ENCODE measurements at regions not wholly inside any gene's neighbourhood (a gene's known extent, or its start where the extent isn't known, plus 50 kb on each side); places are given as distances from the start of the nearest gene placed in this dataset.
A peak's percentile ranks its signal among the peaks of the same experiment; 100 is the strongest.
"Not testable (repeated sequence)": the region's sequence is repeated elsewhere in the genome, so short reads cannot be mapped to it uniquely, and the experiment has no call there.

GRCh38 chr7:24134535-24134934 lies 149.5 kb upstream of the NPY start:
- DNase-seq (ENCODE audit: low read depth in 2 of 2): no peak

DNA sequence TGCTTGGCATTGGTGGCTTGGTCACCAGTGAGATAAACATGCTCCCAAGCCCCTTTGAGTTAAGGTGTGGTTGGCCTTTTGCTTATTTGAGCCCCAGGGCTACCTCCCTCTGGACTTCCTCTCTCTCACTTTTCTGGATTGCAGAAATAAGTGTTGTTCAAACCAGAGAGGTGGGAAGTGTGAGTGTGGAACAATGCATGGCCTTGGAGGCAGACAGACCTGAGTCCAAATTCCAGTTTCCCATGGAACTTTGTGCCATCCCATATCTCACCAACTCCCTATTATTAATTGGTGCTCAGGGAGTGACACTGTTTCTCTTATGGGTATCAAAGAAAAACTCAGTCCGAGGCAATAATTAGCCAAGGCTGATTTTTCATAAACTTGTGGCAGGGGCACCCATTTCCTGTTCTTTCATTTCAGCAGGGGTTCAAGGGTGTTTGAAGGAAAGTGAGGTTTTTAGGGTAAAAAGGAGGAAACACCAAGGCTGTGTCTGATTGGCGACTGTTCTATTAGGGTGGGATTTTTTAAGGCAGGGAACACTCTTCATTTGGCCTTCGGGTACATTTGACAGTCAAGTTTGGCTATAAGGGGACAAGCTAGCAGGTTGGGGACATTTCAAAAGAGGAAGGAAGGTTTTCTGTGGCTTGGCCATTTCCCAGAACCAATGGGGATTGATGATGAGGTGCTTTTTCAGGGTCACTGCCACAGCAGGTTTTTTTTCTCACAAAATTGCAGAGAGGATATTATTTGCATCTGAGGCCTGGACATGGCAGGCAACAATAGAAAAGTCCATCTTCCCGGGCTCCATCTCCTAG lies 148.8 kb upstream of the NPY start:
- no peak for DNase-seq (ENCODE audit: low read depth in 2 of 2)

DNA sequence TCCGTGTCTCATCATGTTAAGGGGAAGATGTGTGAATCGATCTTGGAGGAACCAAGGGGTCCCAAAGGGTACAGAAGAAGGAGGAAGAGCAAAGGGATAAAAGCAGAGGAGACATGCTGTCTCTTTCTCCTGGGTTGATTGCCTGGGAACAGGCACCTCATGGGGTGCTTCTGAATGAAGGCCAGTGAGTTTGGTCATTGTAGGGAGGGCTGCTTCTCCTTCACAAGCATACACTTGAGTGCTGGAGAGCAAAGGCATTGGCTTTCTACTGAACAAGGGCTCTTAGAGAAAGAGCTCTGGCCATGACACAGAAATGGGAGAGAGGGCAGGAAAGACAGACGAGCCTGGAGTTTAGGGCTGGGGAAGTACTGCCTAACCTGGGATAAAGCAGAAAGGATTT lies 146.7 kb upstream of the NPY start:
- DNase-seq (ENCODE audit: low read depth in 2 of 2): no peak

DNA sequence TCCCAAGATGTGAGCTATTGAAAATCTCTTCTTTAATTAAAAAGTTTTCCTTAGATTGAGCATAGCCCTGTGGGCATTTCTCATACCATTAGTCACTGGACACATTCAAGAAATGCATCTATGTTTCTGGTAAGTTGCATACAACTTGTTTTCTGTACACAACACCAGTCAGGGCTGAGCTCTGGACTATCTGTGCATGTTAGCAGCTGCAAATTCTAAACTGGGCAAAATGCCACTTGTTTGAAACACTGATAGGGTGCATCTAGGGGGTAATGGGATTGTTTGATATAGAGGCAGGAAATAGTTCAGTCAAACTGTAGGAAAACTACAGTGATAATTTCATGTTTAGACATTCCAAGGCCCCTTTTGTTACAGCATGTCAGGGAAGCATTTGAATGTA lies 145.6 kb upstream of the NPY start:
- DNase-seq (ENCODE audit: low read depth in 2 of 2): no peak

DNA sequence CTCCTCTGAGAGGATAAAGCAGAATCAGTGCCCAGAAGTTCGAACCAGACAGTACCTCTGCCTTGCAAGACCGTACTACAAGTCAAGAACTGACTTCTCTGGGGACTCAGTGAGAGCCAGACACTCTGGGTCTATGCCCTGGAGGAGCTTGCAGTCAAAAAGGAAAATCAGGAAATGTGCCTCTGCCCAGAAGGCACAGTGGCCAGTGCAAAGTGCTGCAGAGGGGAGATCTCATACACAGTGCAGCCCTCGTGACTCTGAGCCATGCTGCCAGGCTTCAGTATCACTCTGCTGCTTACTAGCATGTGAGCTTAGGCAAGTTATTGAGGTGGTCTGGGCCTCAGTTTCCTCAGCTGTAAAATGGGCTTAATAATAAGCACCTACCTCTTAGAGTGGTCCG lies 144.0 kb upstream of the NPY start:
- no peak for DNase-seq (ENCODE audit: low read depth in 2 of 2)

GRCh38 chr7:24141874-24142509 lies 142.0 kb upstream of the NPY start:
- DNase-seq (ENCODE audit: low read depth in 2 of 2): no peak

DNA sequence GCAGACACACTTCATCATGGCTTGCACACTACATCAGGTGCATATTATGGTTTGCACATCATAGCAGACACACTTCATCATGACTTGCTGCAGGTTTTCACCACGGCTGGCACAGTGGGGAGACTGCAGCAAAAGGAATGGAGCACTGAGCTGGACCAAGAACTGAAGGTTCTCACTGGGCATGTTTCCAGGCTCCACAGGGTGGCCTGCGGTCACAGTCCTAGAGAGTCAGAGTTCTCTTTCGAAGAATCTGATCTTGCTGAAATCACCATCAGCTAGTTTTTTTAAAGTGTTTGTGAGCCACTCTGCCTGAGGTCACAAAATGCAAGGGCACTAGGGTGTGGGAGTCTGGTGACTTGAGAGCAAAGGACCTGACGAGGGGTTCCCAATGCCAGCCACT lies 140.4 kb upstream of the NPY start:
- DNase-seq (ENCODE audit: low read depth in 2 of 2): no peak

DNA sequence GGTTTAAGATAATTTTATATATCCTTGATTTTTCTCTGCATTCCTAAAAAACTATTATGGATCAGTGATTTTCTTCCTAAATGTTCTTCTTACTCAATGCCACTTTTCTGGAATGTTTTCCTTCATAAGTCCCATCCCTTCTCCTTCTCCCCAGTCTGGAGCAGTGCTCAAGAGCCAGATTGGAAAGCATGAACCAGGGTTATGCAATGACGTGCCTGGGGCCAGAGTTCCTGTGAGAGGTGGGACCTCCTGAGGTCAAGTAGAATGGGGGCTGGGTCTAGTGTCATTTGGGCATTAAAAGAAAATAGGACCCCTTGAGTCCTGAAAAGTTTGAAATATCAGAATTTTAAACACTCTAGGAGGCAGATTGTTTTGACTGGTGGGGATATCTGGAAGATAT lies 132.0 kb upstream of the NPY start:
- no peak for DNase-seq (ENCODE audit: low read depth in 2 of 2)

DNA sequence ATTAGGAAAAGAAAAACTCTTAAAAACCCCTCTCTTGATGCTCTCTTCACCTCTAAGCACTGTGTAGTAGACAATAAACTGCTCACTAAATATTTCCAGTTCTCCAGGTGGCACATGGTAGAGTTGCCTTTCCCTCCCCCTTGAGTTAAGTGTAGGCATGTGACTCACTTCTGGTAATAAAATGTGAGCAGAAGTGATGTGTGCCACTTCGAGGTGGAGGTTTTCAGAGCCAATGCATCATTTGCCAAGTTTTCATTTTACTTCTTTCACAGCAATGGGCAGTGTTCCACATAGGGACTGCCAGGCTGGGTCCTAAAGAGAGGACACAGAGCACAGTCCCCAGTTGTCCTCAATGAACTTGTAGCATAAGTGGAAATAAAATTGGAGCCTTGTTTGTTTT lies 131.6 kb upstream of the NPY start:
- no peak for DNase-seq (ENCODE audit: low read depth in 2 of 2)

GRCh38 chr7:24152877-24153472 lies 131.0 kb upstream of the NPY start:
- no peak for DNase-seq (ENCODE audit: low read depth in 2 of 2)

DNA sequence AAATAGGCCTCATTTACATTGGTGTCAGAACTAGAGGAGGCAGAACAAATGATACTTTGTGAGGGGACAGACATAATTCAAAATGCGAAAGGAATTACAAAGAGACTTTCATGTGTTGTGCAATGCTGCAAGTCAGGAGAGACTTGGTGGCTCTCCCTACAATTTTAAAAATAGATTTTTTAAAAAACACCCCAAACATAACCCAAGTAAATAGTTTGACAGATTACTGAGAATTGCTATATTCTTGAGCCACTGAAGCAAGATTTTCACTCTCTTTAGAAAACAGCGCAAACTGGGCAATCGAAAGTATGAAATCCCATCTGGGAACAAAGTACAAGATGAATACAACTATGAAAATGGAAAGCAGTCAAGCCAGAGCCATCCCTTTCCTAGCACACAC lies 126.3 kb upstream of the NPY start:
- no peak for DNase-seq (ENCODE audit: low read depth in 2 of 2)

DNA sequence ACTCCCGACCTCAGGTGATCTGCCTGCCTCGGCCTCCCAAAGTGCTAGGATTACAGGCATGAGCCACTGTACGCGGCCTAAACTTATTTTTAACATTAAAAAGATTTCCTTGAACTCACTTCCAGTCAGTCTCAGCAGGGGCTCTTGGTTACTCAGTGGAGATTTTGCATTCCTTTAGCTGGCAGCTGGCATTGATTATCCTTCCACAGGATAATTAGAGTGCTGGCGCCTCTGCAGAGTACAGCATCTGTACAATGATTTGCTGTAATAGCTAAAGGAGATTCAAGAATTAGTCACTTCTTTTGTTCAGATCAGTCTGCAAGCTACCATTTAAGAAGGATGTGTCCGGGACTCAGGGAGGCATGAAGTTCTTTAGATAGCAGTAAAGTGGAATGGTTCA lies 125.0 kb upstream of the NPY start:
- peak; percentile 71 to 73 for DNase-seq (ENCODE audit: low read depth in 2 of 2)

DNA sequence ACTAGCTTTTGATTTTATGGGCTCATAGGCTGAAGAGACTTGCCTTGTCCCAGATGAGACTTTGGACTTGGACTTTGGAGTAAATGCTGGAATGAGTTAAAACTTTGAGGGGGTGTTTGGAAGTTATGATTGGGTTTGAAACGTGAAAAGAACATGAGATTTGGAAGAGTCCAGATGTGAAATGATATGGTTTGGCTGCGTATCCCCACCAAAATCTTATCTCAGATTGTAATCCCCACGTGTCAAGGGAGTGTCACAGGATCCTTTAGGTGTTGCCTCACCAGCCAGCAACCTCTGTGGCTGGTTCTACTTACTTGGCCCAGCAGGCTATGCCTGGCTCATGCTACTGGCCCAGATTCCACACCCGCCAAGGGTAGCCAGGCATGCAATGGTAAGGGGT lies 119.6 kb upstream of the NPY start:
- no peak for DNase-seq (ENCODE audit: low read depth in 2 of 2)

DNA sequence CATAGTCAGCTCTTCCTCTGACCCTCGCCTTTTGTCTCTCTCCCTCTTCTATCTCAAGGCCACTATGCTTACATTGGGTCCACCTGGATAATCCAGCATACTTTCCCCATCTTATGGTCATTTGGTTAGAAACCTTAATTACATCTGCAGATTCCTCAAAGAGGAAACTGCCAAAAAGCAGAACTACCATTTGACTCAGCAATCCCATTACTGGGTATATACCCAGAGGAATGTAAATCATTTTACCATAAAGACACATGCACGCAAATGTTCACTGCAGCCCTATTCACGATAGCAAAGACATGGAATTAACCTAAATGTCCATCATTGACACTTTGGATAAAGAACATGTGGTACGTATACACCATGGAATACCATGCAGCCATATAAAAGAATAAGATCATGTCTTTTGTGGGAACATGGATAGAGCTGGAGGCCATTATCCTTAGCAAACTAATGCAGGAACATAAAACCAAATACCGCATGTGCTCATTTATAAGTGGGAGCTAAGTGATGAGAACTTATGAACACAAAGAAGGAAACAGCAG lies 114.8 kb upstream of the NPY start:
- no peak for DNase-seq (ENCODE audit: low read depth in 2 of 2)

DNA sequence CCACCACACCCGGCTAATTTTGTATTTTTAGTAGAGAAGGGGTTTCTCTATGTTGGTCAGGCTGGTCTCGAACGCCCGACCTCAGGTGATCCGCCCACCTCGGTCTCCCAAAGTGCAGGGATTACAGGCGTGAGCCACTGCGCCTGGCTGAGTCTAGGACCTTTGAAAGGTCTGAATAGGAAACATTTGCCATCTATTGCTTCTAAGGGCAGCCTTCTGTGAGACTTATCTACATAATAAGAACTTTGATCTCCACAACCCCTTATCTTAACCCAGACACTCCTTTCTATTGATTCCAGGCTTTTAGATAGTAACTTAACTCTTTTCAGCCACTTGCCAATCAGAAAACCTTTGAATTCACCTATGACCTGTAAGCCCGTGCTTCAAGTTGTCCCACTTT lies 112.0 kb upstream of the NPY start:
- not testable (repeated sequence) for DNase-seq (ENCODE audit: low read depth in 2 of 2)

DNA sequence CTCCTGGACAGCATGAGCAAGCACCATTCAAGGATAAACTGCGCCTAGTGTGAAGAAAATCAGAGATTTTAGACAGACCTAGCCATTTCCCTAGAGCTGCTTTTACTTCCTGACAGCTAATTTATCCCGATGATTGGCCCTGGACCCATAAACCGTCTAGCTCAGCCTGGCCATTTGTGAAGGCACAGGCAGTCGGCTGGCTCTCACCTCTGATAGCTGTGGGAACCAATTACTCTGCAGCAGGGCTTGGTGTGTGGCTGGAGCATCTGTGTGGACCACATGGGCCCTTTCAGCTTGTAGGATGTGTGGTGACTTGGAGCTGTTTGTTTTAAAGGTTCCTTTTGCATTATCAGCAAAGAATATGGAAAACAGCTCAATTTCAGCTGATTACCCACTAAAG lies 111.1 kb upstream of the NPY start:
- no peak for DNase-seq (ENCODE audit: low read depth in 2 of 2)

GRCh38 chr7:24175603-24176002 lies 108.4 kb upstream of the NPY start:
- no peak for DNase-seq (ENCODE audit: low read depth in 2 of 2)

DNA sequence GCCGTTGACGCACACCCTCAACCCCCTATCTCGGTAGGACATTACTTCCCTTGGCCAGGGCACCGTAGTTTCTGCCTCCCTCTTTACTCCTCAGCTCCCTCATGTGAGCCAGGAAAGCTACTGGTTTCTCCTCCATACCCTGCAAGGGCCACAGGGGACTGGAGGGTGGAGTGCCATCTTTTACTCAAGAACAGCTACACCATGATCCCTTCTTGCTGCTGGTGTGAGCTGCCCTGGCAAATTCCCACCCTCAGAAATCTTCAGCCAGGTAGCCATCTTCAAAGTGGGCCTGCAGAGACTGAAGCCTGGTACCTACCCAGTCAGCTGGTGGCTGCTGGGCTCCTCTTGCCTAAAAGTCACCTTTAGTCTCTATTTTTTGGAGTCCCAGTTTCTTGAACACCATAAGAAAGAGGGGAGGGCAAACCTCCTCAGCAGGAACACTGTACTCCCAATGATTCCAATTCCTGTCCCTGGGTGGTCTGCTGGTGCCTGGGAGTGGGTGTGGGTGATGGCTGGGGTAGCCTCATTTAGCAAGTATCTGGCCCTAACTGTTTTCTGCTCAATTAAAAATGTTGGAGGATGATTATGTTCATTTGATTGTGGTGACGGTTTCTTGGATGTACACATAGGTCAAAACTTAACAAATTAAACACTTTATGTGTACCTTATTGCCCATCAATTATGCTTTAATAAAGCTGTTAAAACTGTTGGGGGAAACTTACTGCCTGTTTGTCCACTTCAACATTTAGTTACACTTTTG lies 105.0 kb upstream of the NPY start:
- DNase-seq (ENCODE audit: low read depth in 2 of 2): no peak

GRCh38 chr7:24191362-24191761 lies 92.6 kb upstream of the NPY start:
- no peak for DNase-seq (ENCODE audit: low read depth in 2 of 2)

GRCh38 chr7:24192053-24192452 lies 91.9 kb upstream of the NPY start:
- DNase-seq (ENCODE audit: low read depth in 2 of 2): peak in 1 of 2 experiments; percentile 20

GRCh38 chr7:24192691-24193090 lies 91.3 kb upstream of the NPY start:
- DNase-seq (ENCODE audit: low read depth in 2 of 2): no peak

- peak in 1 of 2 experiments; percentile 17 for DNase-seq (ENCODE audit: low read depth in 2 of 2)
Observed at GRCh38 chr7:24197852-24198251, 86.1 kb upstream of the NPY start.

All from fibroblast of skin of left biceps (primary cell).